Dedifferentiated amniotic fluid mesenchymal stem cell (primary cell): ENCODE measurements at regions not wholly inside any gene's neighbourhood (a gene's known extent, or its start where the extent isn't known, plus 50 kb on each side); places are given as distances from the start of the nearest gene placed in this dataset.
"Not testable (repeated sequence)": the region's sequence is repeated elsewhere in the genome, so short reads cannot be mapped to it uniquely, and the experiment has no call there.

Source experiments
- DNase-seq: peaks from one replicate; pipeline ENCODE4 v3.0.0-alpha.2; 2016; ENCODE audit errors: extremely low spot score

DNA sequence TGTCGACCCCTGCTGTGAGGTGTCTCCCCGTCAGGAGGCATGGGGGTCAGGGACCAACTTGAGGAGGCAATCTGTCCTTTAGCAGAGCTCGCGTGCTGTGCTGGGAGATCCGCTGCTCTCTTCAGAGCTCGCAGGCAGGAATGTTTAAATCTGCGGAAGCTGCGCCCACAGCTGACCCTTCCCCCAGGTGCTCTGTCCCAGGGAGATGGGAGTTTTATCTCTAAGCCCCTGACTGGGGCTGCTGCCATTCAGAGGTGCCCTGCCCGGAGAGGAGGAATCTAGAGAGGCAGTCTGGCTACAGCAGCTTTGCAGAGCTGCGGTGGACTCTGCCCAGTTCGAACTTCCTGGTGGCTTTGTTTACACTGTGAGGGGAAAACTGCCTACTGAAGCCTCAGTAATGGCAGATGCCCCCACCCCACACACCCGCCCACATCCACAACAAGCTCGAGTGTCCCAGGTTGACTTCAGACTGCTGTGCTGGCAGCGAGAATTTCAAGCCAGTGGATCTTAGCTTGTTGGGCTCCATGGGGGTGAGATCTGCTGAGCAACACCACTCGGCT, 133.1 kb downstream of the CENPC start:
- not testable (repeated sequence) for DNase-seq

- DNase-seq, result no peak
Observed at GRCh38 chr4:67403342-67403741, 142.0 kb downstream of the CENPC start.

DNA sequence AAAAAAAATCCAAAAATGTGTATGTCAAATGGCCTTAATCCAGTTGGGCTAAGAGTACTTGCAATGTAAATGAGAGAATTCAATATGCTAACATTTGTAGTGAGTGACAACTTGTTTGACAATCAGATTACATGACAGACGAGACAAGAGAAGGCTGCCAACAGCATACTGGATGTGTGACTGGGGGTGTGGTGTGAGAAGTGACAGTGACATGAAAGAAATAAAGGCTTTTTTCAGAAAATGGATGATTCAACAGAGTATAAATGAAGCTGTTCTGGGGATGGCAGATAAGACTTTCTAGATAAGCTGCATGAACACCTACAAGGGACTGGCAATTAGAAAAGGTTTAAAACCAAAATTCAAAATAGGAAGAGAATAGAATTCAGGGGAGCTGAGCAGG, 143.4 kb downstream of the CENPC start:
- no peak for DNase-seq

GRCh38 chr4:67397931-67398330, 147.4 kb downstream of the CENPC start:
- no peak for DNase-seq

DNA sequence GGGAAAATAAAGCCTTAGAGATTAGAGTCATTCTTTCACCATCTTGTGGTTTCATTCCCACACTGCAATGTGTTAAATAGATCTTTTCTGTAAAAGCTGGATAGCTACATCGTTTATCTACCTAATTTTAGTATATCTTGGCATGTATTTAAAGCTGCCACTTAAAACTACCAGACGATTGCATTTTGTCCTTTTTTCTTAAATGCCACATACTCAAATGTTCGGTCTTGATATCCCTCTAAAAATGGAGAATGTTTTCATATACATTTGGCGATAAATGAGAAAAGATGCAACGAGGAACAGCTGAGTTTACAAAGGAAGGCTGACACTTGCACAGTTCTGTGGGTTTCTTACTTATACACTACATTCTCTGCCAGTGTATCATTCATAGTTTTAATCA, 148.3 kb downstream of the CENPC start:
- no peak for DNase-seq

- no peak for DNase-seq
Observed at GRCh38 chr4:67396008-67396407, 149.3 kb downstream of the CENPC start.

DNA sequence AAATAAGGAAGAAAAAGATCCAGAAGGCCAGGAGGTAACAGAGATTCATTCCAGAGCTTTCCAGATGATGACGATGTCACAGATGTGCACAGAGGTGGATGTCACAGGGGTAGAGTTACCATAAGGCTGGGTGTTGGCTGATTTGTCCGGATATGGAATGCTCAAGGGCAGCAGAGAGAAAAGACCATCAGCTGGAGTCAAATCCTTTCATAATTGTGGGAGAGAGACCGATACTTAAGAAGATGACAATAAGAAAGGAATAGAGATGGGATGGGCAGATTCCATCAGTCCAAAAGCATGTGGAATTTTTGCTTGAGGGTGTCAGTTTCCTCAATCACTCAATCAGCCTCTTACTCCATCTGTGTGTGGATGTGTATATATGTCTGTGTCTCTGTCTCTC, 150.4 kb downstream of the CENPC start:
- DNase-seq, result no peak

GRCh38 chr4:67393699-67394281, 151.5 kb downstream of the CENPC start:
- peak; percentile 28 for DNase-seq

DNA sequence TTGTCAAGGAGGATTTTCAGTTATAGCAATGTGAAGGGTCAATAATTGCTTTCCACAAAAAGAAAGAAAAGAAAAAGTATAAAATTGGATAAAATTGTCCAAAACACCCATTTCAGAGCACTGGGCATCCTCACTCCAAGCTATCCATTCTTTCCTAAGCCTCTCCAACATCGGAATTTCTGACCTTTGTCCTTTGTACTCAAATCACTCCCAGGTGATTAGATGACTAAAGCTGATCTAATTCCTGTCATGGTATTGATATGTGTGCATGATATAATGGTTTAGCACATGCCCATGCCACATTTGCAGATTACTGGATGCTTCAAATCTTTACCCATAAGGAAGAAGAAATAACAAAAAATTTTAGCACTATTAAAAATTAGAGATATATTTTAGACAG, 152.3 kb downstream of the CENPC start:
- DNase-seq, result no peak

DNA sequence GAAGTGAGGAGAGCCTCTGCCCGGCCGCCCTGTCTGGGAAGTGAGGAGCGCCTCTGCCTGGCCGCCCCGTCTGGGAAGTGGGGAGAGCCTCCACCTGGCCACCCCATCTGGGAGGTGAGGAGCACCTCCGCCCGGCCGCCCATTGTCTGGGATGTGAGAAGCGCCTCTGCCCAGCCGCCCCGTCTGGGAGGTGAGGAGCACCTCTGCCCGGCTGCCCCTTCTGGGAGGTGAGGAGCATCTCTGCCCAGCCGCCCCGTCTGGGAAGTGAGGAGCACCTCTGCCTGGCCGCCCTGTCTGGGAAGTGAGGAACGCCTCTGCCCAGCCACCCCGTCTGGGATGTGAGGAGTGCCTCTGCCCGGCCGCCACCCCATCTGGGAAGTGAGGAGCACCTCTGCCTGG, 163.9 kb downstream of the CENPC start:
- DNase-seq, result not testable (repeated sequence)

- DNase-seq, result not testable (repeated sequence)
Observed at GRCh38 chr4:67380702-67381405, 164.4 kb downstream of the CENPC start.

DNA sequence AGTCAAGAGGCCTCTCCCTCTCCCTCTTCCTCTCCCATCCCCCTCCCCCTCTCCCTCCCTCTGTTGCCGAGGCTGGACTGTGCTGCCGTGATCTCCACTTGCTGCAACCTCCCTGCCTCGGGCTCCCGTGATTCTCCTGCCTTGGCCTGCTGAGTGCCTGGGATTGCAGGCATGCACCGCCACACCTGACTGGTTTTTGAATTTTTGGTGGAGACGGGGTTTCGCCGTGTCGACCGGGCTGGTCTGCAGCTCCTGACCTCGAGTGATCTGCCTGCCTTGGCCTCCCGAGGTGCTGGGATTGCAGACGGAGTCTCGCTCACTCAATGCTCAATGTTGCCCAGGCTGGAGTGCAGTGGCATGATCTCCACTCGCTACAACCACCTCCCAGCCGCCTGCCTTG, 165.1 kb downstream of the CENPC start:
- no peak for DNase-seq

GRCh38 chr4:67375291-67375690, 170.0 kb downstream of the CENPC start:
- no peak for DNase-seq

GRCh38 chr4:67371615-67372014, 173.7 kb downstream of the CENPC start:
- no peak for DNase-seq

DNA sequence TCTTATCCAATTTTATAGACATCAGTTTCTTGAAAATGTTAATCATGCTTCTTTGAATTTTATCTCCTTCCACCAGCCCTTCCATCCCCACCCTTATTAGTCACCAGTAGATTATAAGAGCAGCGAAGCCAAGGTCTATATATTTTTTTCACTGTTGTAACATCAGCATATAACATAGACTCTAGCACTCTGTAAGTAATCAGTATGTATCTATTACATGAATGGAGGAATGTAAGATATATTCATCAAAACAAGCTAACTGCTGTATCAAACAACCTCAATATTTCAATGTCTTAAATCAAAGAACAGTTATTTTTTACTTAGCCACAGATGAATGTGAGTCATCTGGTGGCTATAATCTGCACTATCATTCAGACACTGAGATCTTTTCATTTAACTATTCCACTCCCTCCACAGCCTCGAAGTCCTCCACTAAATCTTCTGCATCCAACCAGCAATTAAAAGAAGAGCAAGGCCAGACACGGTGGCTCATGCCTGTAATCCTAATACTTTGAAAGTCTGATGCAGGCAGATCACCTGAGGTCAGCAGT, 178.9 kb downstream of the CENPC start:
- DNase-seq, result no peak

DNA sequence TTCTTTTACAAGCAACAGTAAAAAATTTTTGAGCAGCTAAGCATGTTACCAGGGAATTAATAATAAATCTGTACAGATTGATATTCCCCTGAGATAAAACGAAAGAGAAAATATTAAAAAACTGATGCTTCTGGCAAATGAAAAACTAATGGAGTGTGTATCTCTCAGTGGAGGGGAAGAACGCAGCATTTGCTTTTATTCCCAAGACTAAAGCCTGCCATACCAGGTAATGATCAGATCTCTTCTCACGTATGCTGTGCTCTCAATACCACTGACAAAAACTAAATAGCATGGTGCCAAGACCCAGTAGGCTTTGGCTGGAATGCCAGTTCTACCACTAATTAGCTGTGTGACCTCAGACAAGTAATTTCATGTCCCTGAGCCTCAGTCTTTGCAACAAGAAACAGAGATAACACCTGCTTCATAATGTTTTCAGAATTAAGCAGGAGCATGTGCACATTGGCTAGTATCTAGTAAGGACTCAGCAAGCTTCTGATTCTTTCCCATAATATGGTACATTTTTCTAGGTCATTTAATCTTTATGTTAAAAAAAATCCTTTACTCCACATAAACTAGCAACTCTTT, 179.6 kb downstream of the CENPC start:
- DNase-seq, result no peak

- DNase-seq, result no peak
Observed at GRCh38 chr4:67355806-67356205, 189.5 kb downstream of the CENPC start.

DNA sequence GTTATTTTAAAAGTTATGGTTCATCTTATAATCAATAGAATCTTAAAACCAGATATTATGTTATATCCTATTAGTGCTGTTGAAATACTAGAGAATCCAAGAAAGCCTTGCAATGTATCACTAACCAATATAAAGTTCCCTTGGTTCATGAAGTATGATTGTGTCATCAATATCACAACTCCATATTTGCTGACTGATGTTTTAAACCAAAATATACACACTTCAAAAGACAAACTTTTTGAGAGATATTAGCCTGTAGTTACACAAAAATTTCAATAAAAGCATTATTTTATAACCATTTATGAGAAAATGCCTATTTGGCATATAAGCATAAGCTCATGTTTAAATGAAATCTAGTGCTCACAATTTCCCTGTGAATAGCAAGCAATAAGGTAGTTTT, 198.6 kb downstream of the CENPC start:
- no peak for DNase-seq

DNA sequence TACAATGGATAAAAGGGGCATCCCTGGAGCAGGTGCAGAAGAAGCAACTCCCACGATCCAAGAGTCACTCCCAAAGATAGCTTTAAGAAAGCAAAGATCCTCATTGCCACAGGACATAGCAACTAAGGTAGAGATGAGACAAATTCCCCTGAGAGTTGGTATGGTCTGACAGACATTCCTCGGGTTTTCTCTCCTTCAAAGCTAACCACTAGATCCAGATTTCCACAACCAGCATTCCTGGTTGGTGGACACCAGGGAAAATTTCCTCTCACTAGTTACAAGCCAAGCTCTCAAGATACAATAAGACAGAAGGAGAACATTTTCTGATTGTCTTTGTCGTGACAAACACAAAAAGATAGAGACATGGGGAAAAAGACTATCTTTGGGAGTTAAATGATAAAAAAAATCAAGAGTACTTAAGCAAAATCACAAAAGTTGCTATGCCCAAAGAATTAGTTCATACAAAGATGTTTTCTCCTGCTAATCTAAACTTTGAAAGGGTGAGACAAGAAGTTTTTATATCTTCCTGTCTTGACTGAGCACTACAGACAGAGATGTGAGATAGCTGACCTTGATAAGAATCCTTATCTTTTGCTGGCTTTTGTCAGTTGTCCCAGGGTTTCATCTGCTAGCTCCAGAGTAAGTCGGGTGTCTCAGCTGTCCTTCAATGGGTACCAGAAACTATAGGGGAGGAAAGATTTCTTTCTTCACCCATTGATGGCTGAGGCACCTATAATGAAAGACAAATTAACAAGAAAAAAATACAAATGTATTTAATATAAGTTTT, 200.5 kb downstream of the CENPC start:
- no peak for DNase-seq

DNA sequence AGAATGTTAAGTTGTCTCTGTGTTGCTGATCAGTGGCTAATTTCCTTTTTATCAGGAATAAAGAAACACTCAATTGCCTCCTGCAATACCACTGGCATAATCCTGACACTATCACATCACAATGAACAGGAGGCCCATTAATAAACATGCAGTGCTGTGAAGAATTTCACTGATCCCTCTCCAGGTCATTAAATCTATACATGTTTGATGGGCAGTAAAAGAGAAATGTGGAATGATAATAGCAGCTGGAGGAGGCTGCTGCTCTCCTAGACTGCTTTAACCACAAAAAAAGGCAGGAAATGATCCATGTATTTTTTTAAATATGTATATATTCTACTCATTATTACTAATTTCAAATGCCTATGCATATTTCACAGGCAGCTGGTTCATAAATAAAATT, 202.1 kb downstream of the CENPC start:
- no peak for DNase-seq

GRCh38 chr4:67342291-67342690, 203.0 kb downstream of the CENPC start:
- DNase-seq, result no peak

DNA sequence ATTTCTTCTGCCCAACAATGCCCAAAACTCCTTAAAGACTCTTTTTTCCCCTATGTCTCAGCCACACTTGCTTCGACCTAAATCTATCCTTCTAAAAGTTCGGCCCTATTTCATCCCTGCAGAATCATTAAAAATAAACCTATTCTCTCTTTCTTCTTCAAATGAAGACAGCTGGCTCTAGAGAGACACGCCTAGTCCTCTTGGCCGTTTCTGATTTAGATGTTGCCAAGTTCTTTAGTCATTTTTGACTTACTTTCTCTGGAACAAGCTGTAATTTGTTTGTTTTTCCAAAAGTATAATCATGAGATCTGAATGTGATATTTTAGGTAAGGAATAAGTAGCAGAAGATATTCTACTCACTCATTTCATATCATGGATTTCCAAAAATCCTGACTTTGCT, 211.6 kb downstream of the CENPC start:
- DNase-seq, result peak; percentile 21
